Neural progenitor cell (in vitro differentiated cells): ENCODE measurements at regions not wholly inside any gene's neighbourhood (a gene's known extent, or its start where the extent isn't known, plus 50 kb on each side); places are given as distances from the start of the nearest gene placed in this dataset.

Source experiments
- CTCF ChIP-seq: fragments of 200-600 bp; sonication (generic); IDR thresholded peaks from 2 replicates; pipeline ENCODE4 v1.5.1; 2017; ENCODE audit warnings: antibody characterized with exemption, mild to moderate bottlenecking
- EZH2 ChIP-seq: fragments of 200-600 bp; sonication (generic); IDR thresholded peaks from 2 replicates; pipeline ENCODE4 v1.6.1; 2017; ENCODE audit warnings: antibody characterized with exemption, mild to moderate bottlenecking, moderate library complexity
- EZH2phosphoT487 ChIP-seq: fragments of 200-600 bp; sonication (generic); IDR thresholded peaks from 2 replicates; pipeline ENCODE4 v1.6.1; 2017; ENCODE audit warnings: antibody characterized with exemption

GRCh38 chr1:4380564-4381168 is 273.7 kb upstream of the AJAP1 start:
- TF ChIP-seq CTCF (no peak), EZH2 (no peak), EZH2phosphoT487 (no peak)
